HG02970 (cell line): ENCODE measurements at regions not wholly inside any gene's neighbourhood (a gene's known extent, or its start where the extent isn't known, plus 50 kb on each side); places are given as distances from the start of the nearest gene placed in this dataset.

Experiments
- ATAC-seq: cut with Tn5 transposase; IDR thresholded peaks from one replicate; pipeline ENCODE4 v1.9.1; 2021; ENCODE audit warnings: mild to moderate bottlenecking, moderate library complexity, moderate number of reproducible peaks; ENCODE audit not compliant: unreplicated experiment, low FRiP score

DNA sequence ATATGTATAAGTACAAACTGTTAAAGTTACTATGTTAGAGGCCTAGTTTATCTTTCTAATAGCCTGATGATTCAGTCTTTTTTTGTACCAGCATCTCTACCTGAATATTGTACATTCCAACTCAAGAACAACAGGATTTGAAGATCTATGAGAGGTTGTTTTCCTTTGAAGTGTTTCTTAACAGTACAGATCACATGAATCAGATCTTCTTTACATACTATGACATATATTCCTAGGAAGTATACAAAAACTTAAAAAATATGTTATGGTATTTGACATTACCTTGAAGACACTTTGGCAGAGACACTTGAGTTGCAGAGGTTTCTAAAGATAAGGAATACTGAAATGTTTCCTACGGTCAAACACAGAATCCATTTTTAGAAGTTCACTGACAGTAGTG is 1280.9 kb downstream of the KCNT2 start:
- no peak for ATAC-seq

DNA sequence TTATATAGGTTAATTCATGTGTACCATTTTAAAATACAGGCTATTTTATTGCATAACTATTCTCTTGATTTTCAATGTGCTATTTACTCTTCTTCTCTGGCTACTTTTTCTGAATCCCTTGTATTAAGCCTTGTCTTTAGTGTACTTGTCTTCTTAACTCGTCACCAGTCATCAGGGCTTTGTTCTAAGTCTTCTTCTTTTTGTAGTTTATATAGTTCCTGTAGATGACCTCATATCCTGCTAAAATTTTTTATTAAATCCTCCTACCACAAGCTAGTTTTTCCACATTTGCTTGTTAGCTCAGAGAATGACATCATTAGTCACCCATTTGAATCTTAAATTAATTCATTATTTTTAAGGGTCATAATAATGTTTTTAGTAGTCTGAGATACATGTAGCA is 1281.9 kb downstream of the KCNT2 start:
- ATAC-seq: no peak

- no peak for ATAC-seq
Measured at GRCh38 chr1:195325181-195325580, 1283.1 kb downstream of the KCNT2 start.

DNA sequence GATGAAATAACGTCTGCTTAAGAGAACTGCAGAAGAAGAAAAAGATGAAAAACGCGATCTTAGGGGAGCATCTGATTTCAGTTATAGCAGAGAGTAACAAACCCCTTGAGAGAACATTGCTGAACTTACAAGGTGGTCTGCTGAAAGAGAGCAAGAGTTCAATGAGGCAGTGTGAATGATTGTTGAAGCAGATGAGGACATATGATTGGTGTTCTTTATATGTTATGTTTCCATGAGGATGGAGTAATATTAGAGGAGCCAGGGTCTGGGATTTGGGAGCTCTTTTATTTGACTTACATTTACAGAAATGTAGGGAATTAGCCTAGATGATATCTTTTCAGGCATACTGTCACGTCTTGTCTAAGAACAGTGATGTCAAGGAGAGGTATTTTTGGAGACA is 1302.0 kb downstream of the KCNT2 start:
- ATAC-seq: no peak

DNA sequence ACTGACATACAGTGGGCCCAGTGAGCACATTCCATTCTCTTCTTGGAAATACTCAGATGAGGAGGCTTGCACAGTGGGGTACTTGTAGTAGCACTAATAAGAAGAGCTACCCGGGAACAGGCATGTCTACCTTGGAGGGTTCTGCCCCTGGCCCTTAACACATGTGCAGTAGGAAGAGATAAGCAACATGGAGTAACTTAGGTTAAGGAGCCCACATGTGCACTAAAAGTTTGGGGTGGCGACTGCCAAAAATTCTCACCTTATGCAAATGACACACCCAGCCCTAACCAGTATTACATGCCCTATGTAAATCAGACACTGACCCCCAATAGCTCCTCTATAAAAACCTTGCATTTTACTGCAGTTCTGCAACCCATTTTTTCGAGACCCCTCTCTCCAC is 1313.3 kb downstream of the KCNT2 start:
- ATAC-seq: no peak

GRCh38 chr1:195278644-195279043 is 1329.6 kb downstream of the KCNT2 start:
- no peak for ATAC-seq

DNA sequence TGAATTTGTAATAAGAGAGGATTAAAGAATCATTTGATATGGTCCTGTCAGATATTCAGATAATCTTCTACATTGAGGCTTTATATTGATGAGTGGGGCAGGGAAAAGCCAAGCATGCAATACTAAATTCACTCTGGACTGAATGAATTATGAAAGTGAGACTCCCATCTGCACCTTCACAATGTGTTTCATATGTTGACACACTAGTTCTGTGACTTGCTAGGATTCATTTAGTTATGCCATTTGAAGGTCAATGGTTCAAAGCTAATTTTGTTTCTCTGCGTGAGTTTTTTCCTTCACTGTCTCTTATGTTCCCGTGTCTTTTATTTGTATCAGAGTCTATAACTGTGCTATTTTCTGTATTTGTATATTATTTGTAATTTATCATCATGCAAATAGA is 1332.5 kb downstream of the KCNT2 start:
- ATAC-seq: no peak

DNA sequence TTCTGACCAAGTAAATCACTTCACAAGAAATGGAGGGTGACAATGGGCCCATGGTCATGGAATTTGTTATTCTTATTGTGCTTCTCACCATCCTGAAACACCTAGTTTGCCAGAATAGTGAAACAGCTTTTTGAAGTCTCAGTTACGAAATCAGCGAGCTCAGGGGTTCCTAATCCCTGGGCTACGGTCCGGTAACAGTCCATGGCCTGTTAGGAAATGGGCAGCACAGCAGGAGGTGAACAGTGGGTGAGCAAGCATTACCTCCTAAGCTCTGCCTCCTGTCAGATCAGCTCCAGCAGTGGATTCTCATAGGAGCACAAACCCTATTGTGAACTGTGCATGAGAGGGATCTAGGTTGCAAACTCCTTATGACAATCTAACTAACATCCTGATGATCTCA is 1356.3 kb downstream of the KCNT2 start:
- ATAC-seq: no peak

DNA sequence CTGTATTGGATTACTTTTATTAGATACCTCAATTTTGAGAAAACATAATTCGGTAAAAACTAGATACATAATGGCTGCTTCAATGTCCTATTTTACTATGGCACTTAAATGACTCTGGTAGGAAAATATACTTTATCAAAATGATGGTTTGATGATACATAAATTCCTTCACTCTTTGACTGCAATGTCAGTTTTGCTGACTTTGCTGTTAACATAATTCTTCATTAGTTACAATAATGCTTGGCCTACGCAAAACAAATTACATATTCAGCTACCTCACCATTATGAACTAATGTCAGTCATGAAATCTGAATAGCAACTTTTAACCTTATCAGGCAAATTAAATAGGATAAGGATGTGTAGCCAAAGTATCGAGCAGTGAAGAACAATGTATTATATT is 1364.7 kb downstream of the KCNT2 start:
- ATAC-seq: no peak

GRCh38 chr1:195241066-195241465 is 1367.2 kb downstream of the KCNT2 start:
- no peak for ATAC-seq

- no peak for ATAC-seq
Measured at GRCh38 chr1:195238313-195238712, 1369.9 kb downstream of the KCNT2 start.

GRCh38 chr1:195236991-195237889 is 1371.0 kb downstream of the KCNT2 start:
- no peak for ATAC-seq

DNA sequence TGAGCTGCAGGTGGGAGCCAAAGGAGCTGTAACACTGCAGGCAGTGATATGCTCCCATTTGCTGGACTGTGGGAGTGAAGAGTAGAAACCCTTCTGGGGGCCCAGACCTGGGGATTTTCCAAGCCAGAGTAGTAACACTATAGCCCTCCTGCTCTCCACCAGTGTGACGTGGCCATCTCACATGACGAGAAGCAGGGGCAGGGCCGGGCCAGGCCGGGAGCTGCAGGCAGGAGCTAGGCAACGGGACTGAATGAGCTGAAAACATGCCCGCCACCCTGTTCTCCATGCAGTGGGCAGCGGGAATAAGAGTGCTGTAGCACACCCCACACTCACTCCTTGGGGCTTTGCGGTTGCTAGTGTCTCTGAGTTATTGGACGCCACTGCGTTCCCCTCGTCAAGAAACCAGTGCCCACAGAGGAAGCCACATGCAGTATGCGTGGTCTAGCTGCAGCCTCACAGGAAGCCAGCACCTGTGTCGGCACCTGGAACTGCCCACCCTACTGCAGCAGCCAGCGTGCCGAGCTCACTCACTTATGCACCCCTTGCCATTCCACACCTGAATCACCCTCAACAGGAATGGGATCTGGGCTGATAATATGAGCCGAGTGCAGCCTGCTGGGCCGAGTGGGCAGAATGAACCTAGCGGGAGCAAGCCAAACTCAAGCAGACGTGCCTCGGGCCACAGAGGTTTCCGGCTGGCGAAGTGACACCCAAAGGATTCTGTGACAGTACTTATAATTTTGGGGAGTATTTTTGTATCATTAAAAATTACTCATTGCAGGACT is 1389.6 kb downstream of the KCNT2 start:
- no peak for ATAC-seq

- no peak for ATAC-seq
Measured at GRCh38 chr1:195202241-195202640, 1406.0 kb downstream of the KCNT2 start.

DNA sequence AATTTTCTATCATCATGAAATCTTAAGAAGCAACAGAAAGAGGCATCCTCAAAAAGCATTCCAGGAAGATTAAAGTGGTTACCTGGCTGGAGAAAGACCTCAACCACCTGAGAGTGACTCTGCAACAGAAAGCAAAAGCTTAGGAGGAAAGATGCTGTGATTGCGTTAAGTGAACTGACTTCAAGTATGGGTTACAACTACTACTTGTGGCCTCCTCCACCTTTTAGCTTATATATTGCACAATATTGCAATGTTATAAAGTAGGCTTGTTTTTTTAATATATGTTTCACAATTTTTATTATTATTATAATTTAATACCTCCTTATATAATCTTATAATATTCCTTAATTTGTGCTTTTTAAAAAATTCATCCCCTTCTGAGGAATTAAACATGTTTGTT is 1407.5 kb downstream of the KCNT2 start:
- ATAC-seq: no peak

GRCh38 chr1:195197116-195197515 is 1411.1 kb downstream of the KCNT2 start:
- no peak for ATAC-seq

DNA sequence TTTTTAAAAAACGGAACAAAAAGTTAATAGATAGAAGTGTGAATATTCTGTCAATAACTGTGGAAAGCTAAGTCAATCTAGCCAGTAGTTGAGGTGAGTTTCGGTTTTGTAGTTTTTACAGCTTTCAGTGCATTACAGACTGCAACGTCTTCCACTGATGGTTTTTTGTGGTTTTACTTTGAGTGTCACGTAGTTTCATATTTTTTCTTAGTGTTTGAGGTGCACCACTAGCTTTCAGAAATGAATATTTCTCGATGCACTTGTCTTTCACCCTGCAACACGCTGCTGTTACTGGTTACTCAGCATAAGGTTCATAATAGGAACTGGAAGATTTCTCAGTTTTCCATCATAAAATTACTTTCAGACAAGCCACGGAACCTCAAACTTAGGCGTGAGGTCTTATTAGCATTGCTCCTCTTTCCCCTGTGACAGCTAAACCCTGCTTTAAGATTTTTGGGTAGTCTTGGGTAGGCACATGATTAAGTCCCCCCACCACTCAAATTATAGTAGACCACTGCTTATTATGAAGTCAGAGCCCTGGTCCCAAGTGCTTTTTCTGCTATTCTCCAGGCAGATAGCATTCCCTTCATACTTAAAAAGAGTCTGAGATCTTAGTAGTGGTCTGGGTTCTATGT is 1412.7 kb downstream of the KCNT2 start:
- peak; percentile 100 for ATAC-seq

- ATAC-seq: no peak
Measured at GRCh38 chr1:195193134-195193533, 1415.1 kb downstream of the KCNT2 start.

GRCh38 chr1:195188821-195189220 is 1419.4 kb downstream of the KCNT2 start:
- ATAC-seq: no peak

DNA sequence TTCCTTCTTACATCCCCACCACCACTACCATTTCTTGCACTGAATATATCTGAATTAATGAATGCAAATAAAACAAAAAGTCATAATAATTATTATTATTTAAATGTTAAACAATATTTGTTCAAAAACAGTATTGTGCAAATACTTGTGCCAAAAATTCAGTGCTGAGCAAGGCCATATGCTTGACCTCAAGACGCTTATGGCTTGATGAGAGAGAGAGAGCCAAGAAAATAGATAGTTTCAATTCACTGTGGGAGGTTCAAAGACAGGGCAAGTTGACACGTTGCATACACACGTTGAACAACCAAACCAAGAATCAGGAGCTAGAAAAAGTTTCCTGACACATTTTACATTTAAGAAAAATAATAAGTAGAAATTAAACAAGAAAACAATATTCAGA is 1421.7 kb downstream of the KCNT2 start:
- ATAC-seq: no peak

DNA sequence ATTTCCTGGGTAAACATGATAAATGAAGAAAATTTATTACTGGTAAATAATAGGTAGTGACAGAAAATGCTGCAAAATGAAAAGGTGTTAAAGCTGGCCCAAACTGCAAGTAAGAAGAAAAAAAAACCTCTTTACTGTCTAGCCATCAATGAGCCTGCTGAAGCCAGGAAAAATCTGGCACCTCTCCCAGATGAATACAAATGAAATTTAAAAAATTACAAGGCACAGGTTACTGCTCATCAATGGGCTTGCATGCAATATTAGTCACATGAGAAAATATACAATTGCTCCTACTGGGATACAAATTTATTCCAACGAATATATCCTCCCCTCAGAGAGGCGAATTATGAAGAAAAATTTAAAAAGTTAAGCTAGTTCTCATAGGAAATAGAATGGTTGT is 1422.5 kb downstream of the KCNT2 start:
- no peak for ATAC-seq
